AG09309 (cell line): ENCODE measurements at regions not wholly inside any gene's neighbourhood (a gene's known extent, or its start where the extent isn't known, plus 50 kb on each side); places are given as distances from the start of the nearest gene placed in this dataset.
"Not testable (repeated sequence)": the region's sequence is repeated elsewhere in the genome, so short reads cannot be mapped to it uniquely, and the experiment has no call there.

Experiments used
- DNase-seq: peaks from one replicate; pipeline ENCODE4 v3.0.0-alpha.2; 2010; ENCODE audit warnings: low read depth
- H3K4me3 ChIP-seq: 2 replicates; pipeline ENCODE4 v1.5.1; 2011; ENCODE audit warnings: mild to moderate bottlenecking, low read depth, low read length, moderate library complexity; ENCODE audit not compliant: control insufficient read depth
- TF ChIP-seq, protein P1 (sequence below): IDR thresholded peaks from 2 replicates; pipeline ENCODE4 v1.5.1; 2011; ENCODE audit warnings: mild to moderate bottlenecking, low read depth, low read length, inconsistent platforms; ENCODE audit not compliant: insufficient read depth, control insufficient read depth; ENCODE audit errors: missing control alignments

DNA sequence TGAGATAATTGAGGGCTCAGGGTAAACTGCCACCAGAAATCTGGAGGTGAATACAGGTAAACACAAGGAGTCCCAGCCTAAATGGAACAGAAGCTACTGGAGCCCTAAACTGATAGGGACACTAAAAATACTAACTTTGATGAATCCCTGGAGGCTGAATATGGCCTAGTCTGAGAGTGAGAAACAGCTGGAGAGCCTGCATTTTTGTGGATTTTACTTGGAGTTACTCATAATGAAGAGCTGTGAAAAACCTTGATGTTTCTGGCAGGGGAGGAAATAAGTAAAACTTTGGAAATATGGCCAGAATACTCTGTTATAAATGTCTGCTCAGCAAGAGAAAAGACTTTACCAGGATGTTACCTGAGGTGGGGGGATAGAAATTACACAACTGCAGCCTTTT, 164.4 kb downstream of the LIPI start:
- no peak for DNase-seq
- H3K4me3 ChIP-seq: no peak overlapping the region
- TF ChIP-seq, protein P1, sequence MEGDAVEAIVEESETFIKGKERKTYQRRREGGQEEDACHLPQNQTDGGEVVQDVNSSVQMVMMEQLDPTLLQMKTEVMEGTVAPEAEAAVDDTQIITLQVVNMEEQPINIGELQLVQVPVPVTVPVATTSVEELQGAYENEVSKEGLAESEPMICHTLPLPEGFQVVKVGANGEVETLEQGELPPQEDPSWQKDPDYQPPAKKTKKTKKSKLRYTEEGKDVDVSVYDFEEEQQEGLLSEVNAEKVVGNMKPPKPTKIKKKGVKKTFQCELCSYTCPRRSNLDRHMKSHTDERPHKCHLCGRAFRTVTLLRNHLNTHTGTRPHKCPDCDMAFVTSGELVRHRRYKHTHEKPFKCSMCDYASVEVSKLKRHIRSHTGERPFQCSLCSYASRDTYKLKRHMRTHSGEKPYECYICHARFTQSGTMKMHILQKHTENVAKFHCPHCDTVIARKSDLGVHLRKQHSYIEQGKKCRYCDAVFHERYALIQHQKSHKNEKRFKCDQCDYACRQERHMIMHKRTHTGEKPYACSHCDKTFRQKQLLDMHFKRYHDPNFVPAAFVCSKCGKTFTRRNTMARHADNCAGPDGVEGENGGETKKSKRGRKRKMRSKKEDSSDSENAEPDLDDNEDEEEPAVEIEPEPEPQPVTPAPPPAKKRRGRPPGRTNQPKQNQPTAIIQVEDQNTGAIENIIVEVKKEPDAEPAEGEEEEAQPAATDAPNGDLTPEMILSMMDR: no peak

DNA sequence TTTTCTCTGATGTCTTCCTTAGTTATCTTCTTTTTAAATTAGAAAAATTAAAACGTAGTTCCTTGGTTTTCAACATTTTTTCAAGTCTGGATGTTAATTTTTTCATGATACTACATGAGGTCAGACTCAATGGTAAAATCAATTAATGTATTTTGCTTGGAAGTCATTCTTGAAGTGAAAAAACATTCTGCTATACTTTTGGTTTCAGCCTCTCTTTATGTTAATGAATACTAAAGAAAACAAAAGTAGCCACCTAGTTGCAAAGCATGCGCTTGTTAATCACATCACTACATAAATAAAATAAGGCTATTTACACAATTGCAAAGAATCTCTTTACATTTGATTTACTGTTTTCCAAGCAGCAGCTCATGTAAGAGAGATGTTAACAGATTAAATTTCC, 170.4 kb downstream of the LIPI start:
- TF ChIP-seq, protein P1: no peak
- no peak overlapping the region for H3K4me3 ChIP-seq
- DNase-seq: no peak

DNA sequence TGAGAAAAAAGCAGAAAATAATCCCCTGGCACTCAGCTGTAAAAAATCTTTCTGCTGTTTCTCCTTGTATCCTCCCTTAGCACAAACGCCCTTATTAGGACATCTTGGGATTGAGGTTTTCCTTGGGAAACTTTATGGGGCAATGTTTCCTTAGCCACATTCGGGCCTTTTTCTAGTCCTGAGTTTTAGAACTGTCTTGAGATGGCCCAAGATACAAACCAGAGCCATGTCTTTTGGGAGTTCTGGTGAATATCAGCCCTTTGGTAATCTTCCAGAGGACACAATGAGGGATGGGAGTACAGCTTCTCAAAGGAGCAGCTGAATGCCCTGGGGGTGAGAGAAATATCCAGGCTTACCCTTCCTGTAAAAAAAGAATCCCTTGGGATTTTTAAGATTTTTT, 182.1 kb downstream of the LIPI start:
- H3K4me3 ChIP-seq: not testable (repeated sequence)

DNA sequence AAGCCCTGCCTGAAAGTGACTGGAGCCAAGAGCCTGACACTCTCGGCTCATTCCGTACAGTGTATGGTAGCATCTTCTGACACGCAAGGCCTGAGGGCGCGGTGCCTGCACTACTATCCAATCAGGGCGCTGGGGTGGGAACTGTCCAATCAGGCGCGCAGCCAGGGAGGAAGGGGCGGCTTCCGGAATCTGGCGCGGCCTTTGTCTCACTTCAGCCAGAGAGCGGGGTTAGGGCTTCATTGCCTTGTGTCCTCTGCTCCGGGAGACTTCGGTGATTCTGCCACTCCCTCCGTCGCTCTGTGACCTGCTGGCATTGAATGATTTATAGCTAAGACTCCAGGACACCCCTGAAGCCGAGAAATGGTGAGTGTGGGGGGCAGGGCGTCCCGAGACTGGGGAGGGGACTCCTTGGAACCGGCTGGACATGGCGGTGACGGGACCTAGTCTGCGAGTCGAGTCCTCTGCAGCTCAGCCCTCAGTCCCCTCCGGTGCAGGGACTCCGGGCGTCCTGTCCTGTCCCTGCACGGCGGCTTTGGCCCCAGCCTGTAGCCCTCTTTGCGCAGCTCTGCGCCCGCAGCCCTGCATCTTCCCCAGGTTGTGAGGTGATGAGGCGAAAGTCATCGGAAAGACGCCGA, 183.4 kb downstream of the LIPI start:
- peak overlapping the region; percentile 61 for H3K4me3 ChIP-seq
- peak; percentile 74 for DNase-seq

More for the DNA sequence above, 182.1 kb downstream of the LIPI start:
- DNase-seq: not testable (repeated sequence)

DNA sequence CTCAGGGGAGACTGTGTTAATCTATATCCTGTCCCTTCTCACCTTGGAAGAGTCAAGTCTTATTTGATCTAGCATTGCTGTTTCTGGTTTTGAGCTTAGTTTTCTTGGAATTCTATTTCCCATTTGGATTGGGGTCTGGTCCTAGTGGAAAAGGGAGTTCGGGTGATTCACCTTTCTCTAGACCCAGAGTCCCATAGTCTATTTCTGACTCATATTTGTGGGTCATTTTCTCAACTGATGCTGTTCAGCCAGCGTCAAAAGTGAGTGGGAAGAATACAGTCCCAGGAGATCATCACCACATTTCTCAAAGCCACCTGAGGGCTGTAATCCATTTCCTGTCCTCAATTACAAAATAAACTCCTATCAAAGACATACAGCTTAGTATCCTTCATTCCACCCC, 190.6 kb downstream of the LIPI start:
- not testable (repeated sequence) for H3K4me3 ChIP-seq, DNase-seq

DNA sequence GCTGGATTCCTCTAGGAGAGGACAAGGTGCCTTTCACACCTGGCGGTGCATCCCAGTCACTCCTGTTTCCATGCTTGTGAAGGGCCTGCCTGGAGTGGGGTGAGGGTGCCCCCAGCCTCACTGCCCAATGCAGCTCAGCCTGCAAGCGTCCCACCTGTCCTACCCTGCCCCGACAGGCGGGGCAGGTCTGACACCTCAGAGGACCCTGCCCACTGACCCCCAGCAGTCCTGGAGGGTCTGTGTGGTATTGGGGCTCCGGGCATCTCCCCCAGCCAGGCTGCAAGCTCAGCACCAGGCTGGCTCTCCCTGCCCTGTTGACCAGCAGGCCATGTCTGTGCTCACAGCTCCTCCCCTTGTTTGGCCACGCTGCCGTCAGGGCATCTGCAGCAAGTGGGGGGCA, 194.9 kb downstream of the LIPI start:
- not testable (repeated sequence) for DNase-seq, H3K4me3 ChIP-seq

DNA sequence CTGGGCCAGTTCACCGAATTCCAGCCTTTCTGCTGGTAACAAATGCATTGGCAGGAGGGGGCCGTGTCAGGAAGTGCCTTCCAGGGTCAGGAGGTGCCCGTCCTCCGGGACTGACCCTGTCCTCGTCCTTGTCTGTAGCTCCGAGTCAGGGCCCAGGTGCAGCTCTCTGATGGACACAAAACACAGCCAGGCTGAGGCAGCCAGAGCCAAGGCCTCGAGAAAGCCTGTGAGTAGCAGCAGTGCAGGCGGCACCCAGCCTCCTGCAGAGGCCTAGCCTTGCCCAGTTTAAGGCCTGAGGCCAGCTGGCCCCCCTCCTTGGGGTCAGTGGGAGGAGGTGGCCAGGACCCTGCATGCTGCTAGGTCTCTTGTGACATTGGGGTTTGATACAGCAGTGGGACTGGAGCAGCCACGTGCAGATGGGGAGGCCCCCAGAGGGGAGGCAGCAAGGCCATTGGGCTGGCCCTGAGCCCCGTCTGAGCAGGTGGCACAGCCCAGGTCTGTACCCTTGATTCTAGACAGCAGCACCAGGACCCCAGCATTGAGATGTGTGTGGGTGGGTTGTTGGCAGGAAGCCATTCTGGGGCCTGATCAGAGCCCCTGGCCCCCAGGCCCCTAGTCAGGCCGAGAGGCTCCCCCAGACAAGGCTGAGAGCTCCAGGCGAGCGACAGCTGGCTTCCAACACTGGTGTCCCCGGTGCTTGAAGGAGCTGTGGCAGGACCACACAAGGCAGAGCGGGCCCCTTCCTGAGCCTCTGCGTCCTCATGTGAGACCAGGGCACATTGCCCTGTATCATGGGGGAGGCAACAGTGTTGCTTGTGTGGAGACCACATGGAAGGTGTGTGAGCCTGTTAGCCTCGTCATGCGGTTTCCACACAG, 196.9 kb downstream of the LIPI start:
- H3K4me3 ChIP-seq, DNase-seq: not testable (repeated sequence)

DNA sequence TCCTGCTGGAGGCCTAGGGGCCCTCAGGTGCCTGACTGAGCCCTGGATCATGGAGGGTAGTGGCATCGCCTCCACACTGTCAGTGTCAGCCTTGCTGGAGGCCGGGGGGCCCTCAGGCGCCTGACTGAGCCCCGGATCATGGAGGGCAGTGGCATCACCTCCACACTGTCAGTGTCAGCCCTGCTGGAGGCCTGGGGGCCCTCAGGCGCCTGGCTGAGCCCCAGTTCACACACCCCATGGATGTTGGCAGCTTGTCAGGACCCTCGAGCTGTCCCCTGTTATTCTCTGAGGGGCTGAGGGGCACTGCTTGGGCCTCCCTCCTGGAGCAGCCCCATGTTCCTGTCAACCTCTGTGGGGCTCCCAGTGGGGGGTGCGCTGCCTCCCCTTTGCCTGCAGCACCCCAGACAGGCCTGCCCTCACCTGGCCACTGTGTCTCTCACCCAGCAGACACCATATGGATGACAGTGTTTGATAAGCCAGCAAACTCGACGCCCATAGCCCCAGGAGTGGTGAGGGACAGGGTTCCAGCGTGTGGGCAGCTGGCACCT, 197.6 kb downstream of the LIPI start:
- TF ChIP-seq, protein P1: no peak
- H3K4me3 ChIP-seq: no peak overlapping the region
- DNase-seq: no peak

DNA sequence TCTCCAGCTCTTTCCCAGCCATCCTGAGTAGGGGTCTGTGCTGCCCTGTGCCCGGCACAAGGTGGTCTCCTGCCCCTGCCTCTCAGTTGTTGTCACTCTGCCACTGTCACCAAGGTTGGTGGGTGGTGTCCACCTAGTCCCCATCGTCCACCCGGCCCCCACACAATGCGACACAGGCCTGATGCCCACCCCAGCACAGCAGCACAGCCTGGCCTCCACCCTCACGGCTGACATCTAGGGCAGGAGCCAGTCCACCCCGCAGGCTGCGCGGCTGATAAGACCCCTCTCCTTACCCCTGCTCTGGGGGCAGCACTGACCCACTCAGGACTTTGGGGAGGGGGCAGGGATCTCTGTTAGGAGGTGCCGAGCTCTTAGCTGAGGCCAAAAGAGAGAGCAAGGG, 198.3 kb downstream of the LIPI start:
- no peak for DNase-seq
- H3K4me3 ChIP-seq: no peak overlapping the region
- TF ChIP-seq, protein P1: no peak

DNA sequence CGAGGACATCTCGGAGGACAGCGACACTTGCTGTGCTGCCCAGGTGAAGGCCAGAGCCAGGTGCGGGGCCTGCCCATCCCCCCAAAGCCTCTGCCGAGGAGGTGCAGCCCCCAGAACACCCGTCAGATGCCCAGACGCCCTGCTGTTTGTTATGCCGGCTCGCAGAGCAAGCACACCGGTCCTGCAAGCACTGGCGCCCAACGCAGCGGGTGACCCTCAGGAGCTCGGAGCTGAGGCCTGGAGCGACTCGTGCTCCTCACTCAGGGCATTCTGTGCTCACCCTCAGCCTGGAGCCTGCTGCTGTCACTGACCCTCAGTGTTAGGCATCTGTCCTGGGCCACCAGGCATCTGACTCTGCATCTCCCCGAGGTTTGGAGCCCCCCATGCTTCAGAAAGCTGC, 199.0 kb downstream of the LIPI start:
- not testable (repeated sequence) for H3K4me3 ChIP-seq, DNase-seq

DNA sequence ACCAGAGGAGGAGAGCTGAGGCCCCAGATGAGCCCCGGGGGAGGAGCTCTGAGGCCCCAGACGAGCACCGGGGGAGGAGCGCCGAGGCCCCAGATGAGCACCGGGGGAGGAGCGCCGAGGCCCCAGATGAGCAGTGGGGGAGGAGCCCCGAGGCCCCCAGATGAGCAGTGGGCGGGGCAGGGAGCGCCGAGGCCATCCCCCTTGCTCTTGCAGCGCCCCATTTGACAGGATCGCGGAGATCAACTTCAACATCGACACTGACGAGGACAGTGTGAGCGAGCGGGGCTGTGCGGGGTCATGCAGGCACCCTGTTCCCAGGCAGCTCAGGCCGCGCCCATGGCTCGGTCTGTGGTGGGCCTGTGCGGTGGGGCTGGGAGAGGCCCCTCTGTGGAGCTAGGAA, 199.6 kb downstream of the LIPI start:
- DNase-seq, H3K4me3 ChIP-seq: not testable (repeated sequence)
